Uterus (tissue), 2 donors: ENCODE measurements at regions not wholly inside any gene's neighbourhood (a gene's known extent, or its start where the extent isn't known, plus 50 kb on each side); places are given as distances from the start of the nearest gene placed in this dataset.

Experiments
- CTCF ChIP-seq, 4 experiments: fragments of 200-600 bp in 2 of 4; fragments of 450-650 bp in 2 of 4; sonication (generic) in 2 of 4; IDR thresholded peaks; one replicate each; pipeline ENCODE4 v1.5.1; 2016 to 2019; ENCODE audit warnings: antibody characterized with exemption in 4 of 4, mild to moderate bottlenecking in 2 of 4, moderate library complexity in 1 of 4
- POLR2A ChIP-seq, 2 donors: fragments of 450-650 bp; IDR thresholded peaks; one replicate each; pipeline ENCODE4 v1.6.1; 2016; ENCODE audit warnings: antibody characterized with exemption in 2 of 2, mild to moderate bottlenecking in 1 of 2, moderate library complexity in 1 of 2

GRCh38 chr5:153350175-153350883 lies 140.1 kb upstream of the GRIA1 start:
- TF ChIP-seq CTCF (IDR thresholded peaks at IDR 0.05) (no peak), POLR2A (IDR thresholded peaks at IDR 0.05) (no peak)
